ENCODE measurements at regions not wholly inside any gene's neighbourhood (a gene's known extent, or its start where the extent isn't known, plus 50 kb on each side); places are given as distances from the start of the nearest gene placed in this dataset.

DNA sequence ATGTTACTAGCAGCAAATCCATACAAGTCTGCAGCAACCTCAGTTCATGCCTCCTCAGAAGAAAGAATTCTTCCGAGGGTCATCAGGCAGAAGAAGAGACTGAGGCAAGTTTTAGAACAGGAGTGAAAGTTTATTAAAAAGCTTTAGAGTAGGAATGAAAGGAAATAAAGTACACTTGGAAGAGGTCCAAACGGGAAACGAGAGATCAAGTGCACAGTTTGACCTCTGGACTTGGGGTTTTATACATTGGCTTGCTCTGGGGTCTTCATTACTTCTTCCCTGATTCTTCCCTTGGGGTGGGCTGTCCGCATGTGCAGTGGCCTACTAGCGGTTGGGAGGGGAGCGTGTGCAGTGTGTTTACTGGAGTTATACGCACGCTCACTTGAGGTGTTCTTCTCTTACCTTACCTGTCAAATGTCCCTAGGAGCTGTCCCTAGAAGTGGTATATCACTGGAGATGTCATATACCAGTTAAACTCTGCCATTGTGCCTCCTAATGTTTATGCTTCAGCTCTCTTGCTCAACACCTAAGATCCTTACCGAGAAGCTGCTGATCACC, 372.8 kb upstream of the KITLG start:
- no peak for DNase-seq (ENCODE audit: low read depth in 2 of 2, low spot score in 1 of 2)

DNA sequence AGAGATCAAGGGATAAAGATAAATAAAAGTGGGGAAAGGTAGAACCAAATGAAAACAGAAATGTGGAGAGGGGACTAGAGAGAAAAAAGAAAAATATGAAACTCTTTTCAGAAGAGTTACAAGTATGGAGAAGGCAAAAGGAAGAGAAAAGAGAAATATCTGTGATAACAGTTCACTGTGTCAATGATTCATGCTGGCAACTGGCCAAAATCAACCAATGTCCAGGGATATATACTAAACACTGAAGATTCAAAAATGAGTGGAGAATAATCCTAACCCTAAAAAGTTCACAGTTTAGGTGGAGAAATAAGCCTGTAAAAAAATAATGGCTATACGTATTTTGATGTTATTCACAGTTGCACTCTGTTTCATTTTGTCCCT, 372.3 kb upstream of the KITLG start:
- DNase-seq (ENCODE audit: low read depth in 2 of 2, low spot score in 1 of 2): no peak

- no peak for DNase-seq (ENCODE audit: low read depth in 2 of 2, low spot score in 1 of 2)
Measured at GRCh38 chr12:88951860-88952561, 371.7 kb upstream of the KITLG start.

GRCh38 chr12:88951177-88951576, 370.9 kb upstream of the KITLG start:
- DNase-seq (ENCODE audit: low read depth in 2 of 2, low spot score in 1 of 2): no peak

GRCh38 chr12:88947486-88948043, 367.3 kb upstream of the KITLG start:
- no peak for DNase-seq (ENCODE audit: low read depth in 2 of 2, low spot score in 1 of 2)

DNA sequence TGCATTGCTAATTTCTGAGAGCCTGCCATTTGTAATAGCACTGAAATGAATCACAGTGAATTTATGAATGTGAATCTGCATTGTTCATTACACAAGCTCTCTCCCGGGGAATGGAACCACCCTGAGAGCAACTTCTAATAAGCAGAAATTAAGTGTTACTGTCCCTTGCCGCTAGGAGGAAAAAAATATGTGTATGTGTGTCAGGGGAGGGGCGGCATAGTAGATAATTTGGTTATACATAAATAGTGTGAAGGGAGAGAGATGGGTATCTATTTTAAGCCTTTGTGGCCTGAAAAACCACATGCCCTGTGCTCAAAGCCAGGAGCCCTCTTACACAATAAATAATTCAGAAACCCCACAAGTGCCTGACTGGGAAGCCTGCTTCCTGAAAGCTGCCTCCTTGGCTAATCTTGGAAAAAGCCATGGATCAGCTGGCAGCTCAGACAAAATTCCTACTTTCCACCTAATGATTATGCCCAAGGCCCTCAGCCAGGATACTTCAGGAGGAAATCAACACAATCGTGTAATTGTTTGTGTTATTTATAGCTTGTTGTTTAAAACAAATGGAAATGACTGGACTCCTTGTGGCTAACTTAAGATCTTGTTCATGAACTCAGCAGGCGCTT, 366.2 kb upstream of the KITLG start:
- no peak for DNase-seq (ENCODE audit: low read depth in 2 of 2, low spot score in 1 of 2)

DNA sequence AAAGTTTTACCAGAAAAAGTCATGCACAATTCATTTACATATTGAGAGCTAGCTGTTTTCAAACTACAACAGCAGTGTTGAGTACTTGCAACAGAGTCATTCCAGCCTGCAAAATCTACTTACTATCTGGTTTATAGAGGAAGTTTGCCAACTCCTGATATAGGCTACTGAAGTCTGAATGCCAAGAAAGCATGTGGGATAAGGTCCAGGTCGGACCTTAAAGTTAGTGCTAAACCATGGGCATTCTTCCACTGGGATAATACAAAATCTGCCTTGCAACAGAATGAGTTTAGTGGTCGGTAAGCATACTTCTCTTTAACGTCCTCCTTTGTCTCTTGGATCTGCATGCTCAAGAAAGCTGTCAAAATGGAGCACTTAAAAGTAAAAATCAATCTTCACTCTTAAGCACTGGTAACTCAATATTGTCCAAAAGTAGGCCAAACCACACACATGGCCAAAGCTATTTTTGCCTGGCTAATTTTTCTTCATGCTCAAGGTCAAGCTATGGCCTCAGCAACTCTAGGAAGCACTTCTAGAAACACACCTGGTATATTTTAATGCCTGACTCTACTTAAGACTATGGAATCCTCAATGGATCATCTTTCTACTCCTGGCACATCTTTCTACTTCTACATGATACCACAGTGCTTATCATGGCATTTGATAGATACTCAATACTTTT, 364.9 kb upstream of the KITLG start:
- DNase-seq (ENCODE audit: low read depth in 2 of 2, low spot score in 1 of 2): no peak

- DNase-seq (ENCODE audit: low read depth in 2 of 2, low spot score in 1 of 2): no peak
Measured at GRCh38 chr12:88944397-88944796, 364.1 kb upstream of the KITLG start.

- DNase-seq (ENCODE audit: low read depth in 2 of 2, low spot score in 1 of 2): no peak
Measured at GRCh38 chr12:88940854-88941253, 360.6 kb upstream of the KITLG start.

DNA sequence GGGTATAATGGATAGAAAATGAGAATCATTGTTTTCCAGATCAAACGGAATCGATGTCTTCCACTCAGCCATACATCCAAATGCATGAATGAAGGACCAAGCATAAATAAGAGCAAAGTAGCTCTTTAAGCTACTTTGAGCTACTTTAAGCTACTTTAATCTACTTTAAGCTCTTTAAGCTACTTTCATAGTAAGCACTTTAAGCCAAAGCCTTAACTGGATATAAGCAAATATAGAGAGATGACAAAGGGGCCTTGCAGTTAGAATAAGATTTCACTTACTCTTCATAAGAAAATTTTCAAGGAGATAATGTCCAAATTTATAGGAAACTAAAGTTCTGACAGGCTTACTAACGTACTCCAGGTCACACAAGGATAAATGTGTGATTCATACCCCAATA, 355.6 kb upstream of the KITLG start:
- no peak for DNase-seq (ENCODE audit: low read depth in 2 of 2, low spot score in 1 of 2)

DNA sequence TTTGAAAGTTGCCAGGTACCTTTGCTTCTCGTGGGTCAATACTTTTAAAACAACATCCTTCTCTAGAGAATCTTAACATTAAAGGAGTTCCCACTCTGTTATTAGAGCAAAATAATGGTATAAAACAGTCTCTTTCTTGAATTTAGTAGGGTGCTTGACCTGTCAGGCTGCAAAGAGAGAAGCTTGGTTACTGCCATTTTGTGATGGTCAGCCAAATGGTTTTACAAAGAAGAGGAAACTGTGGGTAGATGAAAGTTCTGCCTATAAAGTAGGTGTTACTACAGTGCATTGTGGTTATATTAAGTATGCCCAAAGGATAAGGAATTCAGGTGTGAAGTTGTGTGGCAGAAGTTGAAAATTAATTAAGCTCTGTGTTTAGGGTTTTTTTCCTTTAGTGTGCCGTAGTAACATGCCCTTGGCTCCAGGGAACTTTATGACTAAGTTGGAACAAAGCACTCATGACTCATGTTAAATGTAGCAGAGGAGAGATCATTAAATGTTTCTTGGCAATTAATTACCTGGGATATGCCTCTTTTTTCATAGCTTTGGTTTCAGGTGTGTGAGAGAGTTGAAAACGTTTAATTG, 354.0 kb upstream of the KITLG start:
- DNase-seq (ENCODE audit: low read depth in 2 of 2, low spot score in 1 of 2): no peak

- DNase-seq (ENCODE audit: low read depth in 2 of 2, low spot score in 1 of 2): no peak
Measured at GRCh38 chr12:88932457-88932856, 352.2 kb upstream of the KITLG start.

DNA sequence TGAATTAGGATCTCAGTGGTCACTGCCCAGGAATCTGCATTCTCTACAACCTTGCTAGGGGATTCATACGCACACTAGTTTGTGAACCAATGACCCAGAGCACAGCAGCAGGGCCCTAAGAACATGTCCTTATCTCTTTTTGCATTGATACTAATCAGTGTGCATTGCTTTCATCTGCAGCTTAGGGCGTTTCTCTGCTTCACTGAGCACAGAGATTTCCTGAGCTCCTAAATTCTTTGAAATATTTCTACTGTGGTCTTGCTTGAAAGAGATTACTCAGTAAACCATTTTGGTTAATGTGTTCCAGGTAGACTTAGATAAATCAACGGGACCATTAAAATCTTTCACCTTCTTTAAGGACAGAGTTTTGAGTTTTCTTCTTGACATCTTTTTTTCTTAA, 351.3 kb upstream of the KITLG start:
- no peak for DNase-seq (ENCODE audit: low read depth in 2 of 2, low spot score in 1 of 2)

GRCh38 chr12:88925454-88925853, 345.2 kb upstream of the KITLG start:
- DNase-seq (ENCODE audit: low read depth in 2 of 2, low spot score in 1 of 2): no peak

GRCh38 chr12:88924162-88924561, 343.9 kb upstream of the KITLG start:
- DNase-seq (ENCODE audit: low read depth in 2 of 2, low spot score in 1 of 2): no peak

- DNase-seq (ENCODE audit: low read depth in 2 of 2, low spot score in 1 of 2): no peak
Measured at GRCh38 chr12:88923631-88924030, 343.4 kb upstream of the KITLG start.

DNA sequence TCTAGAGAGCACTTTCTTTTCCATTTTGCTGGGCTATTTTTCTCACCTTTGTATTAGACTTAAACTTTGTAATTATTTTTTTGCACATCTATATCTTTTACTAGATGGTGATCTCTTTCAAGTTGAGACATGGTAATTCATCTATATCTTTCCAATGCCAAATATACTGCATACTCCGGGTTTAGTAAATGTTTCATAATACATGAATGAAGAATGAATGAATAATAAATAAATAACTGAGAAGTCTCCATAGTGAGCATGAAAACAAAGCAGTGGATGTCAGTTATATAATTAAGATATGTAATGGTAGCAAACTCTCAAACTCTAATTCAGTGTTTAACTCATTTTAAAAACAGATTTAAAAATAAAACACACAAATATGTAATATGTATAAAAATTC, 342.5 kb upstream of the KITLG start:
- DNase-seq (ENCODE audit: low read depth in 2 of 2, low spot score in 1 of 2): no peak

- DNase-seq (ENCODE audit: low read depth in 2 of 2, low spot score in 1 of 2): no peak
Measured at GRCh38 chr12:88921890-88922532, 341.7 kb upstream of the KITLG start.

GRCh38 chr12:88921434-88921833, 341.2 kb upstream of the KITLG start:
- DNase-seq (ENCODE audit: low read depth in 2 of 2, low spot score in 1 of 2): no peak

- DNase-seq (ENCODE audit: low read depth in 2 of 2, low spot score in 1 of 2): no peak
Measured at GRCh38 chr12:88918161-88918560, 337.9 kb upstream of the KITLG start.

DNA sequence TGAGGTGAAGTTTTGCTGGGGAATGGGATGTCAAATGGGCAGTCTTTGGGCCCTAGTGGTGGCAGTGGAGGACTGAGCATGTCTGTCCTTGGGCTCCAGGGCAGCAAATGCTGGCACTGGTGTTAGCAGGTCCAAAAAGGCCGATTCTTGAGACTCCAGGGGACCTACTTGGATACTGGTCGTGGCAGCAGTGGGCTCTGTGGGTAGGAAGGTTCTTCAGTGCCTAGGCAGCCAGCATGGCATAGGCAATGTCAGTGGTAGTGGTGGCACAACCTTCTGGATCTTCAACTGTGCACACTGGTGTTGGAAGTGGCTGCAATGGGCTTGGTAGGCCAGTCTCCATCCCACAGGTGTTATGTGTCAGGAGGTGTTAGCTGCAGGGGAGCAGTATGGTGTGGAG, 334.7 kb upstream of the KITLG start:
- no peak for DNase-seq (ENCODE audit: low read depth in 2 of 2, low spot score in 1 of 2)
